GM10248 (cell line): ENCODE measurements at regions not wholly inside any gene's neighbourhood (a gene's known extent, or its start where the extent isn't known, plus 50 kb on each side); places are given as distances from the start of the nearest gene placed in this dataset.
"Not testable (repeated sequence)": the region's sequence is repeated elsewhere in the genome, so short reads cannot be mapped to it uniquely, and the experiment has no call there.

ENCODE experiments used
- CTCF ChIA-PET: fragments of 300-600 bp; sonication (Branson Sonifier 250); formaldehyde crosslinking; extraction: SDS; loops from one replicate; lab custom pipeline; 2021; ENCODE audit warnings: antibody characterized with exemption; lab: Yijun Ruan, JAX
- POLR2A ChIA-PET: fragments of 350-650 bp; sonication (Branson Sonifier 250); formaldehyde crosslinking; extraction: SDS; loops from one replicate; lab custom pipeline; 2020; ENCODE audit warnings: antibody characterized with exemption; lab: Yijun Ruan, JAX
- DNase-seq: peaks from one replicate; pipeline ENCODE4 v3.0.0; 2012; ENCODE audit errors: extremely low spot score

GRCh38 chr2:87695596-87696323 lies 52.1 kb upstream of the PLGLB2 start:
- DNase-seq, CTCF ChIA-PET, POLR2A ChIA-PET: not testable (repeated sequence)
